Stomach (tissue), 4 donors: ENCODE measurements at regions not wholly inside any gene's neighbourhood (a gene's known extent, or its start where the extent isn't known, plus 50 kb on each side); places are given as distances from the start of the nearest gene placed in this dataset.

Source experiments
- CTCF ChIP-seq, 7 experiments: fragments of 450-650 bp in 4 of 7; fragments of 200-600 bp in 3 of 7; sonication (generic) in 3 of 7; IDR thresholded peaks; one replicate each; pipeline ENCODE4 v1.5.1; 2016 to 2019; ENCODE audit warnings: antibody characterized with exemption in 7 of 7, control low read depth in 2 of 7, mild to moderate bottlenecking in 1 of 7
- EP300 ChIP-seq: sonication (generic); formaldehyde crosslinking; IDR thresholded peaks from one replicate; pipeline ENCODE4 v1.6.1; 2017; ENCODE audit warnings: antibody characterized with exemption
- POLR2A ChIP-seq, 4 donors: fragments of 450-650 bp; IDR thresholded peaks; one replicate each; pipeline ENCODE4 v1.6.1; 2016; ENCODE audit warnings: antibody characterized with exemption in 4 of 4, control low read depth in 2 of 4, mild to moderate bottlenecking in 1 of 4, moderate library complexity in 1 of 4

GRCh38 chr14:56494167-56494566 is 85.4 kb upstream of the TMEM260 start:
- TF ChIP-seq POLR2A (IDR thresholded peaks at IDR 0.05) (no peak), CTCF (IDR thresholded peaks at IDR 0.05) (no peak), EP300 (no peak)
